ENCODE measurements at regions not wholly inside any gene's neighbourhood (a gene's known extent, or its start where the extent isn't known, plus 50 kb on each side); places are given as distances from the start of the nearest gene placed in this dataset.

DNA sequence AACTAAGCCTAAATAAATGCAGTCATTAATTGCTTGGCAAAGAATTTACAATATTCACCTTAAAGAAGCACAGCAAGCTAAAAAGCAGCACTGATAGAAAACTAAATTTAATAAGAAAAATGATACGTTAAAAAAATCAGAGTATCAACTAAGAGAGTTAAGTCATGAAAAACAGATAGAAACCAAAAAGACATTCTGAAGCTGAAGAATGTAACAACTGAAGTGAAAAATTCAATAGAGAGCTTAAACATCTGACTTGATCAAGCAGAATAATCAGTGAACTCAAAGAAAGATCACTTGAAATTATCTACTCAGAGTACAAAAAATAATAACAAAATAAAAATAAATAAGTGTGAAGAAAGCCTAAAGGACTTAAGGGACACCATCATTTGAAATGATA lies 588.0 kb upstream of the HS3ST1 start (continued):
- TF ChIP-seq PHF8 (conservative IDR thresholded peaks at IDR 0.05; ENCODE audit: low read depth, low read length) = no peak
- no peak for TF ChIP-seq JUND (IDR thresholded peaks at IDR 0.05; ENCODE audit: low read length)
- TF ChIP-seq SP1 (IDR thresholded peaks at IDR 0.05; ENCODE audit: low read depth, low read length) = no peak
- no peak for TF ChIP-seq YY1 (IDR thresholded peaks at IDR 0.05; ENCODE audit: low read depth, low read length)
- TF ChIP-seq CBX8 (IDR thresholded peaks at IDR 0.05; ENCODE audit: borderline replicate concordance, low read depth, low read length) = no peak
